ENCODE measurements at regions not wholly inside any gene's neighbourhood (a gene's known extent, or its start where the extent isn't known, plus 50 kb on each side); places are given as distances from the start of the nearest gene placed in this dataset.
A peak's percentile ranks its signal among the peaks of the same experiment; 100 is the strongest.

- Histone ChIP-seq H3K27ac (no peak overlapping the region), H3K27me3 (no peaks in the 10 kb centered on the region), H3K36me3 (no peaks in the 10 kb centered on the region), H3K4me1 (no peaks in the 10 kb centered on the region), H3K4me3 (no peak overlapping the region), H3K9me3 (peaks cover 18% of the 10 kb centered on the region)
- TF ChIP-seq CTCF (IDR thresholded peaks at IDR 0.05) (no peak), POLR2A (IDR thresholded peaks at IDR 0.05) (no peak), POLR2AphosphoS5 (IDR thresholded peaks at IDR 0.05; ENCODE audit: insufficient read depth in 1 of 2, low read depth in 1 of 2) (no peak)
- peak; percentile 74 to 91 for DNase-seq (ENCODE audit: extremely low spot score in 2 of 2)
- intact Hi-C loops (cut with DNase I) = loop anchor here (5.0 kb wide), 1 partner anchor 1237 kb away; no protein-coding TSS in a partner anchor
These were observed 382.3 kb downstream of the ALG10 start for GRCh38 chr12:34404377-34405285.

- Histone ChIP-seq H3K9me3 (peaks cover 20% of the 10 kb centered on the region), H3K36me3 (no peaks in the 10 kb centered on the region), H3K4me1 (no peaks in the 10 kb centered on the region), H3K27ac (no peak overlapping the region), H3K4me3 (no peak overlapping the region), H3K27me3 (no peaks in the 10 kb centered on the region)
- DNase-seq (ENCODE audit: extremely low spot score in 2 of 2) = peak; percentile 81 to 90
- intact Hi-C loops (cut with DNase I) = no loop called here
- TF ChIP-seq POLR2A (IDR thresholded peaks at IDR 0.05) (no peak), POLR2AphosphoS5 (IDR thresholded peaks at IDR 0.05; ENCODE audit: insufficient read depth in 1 of 2, low read depth in 1 of 2) (no peak), CTCF (IDR thresholded peaks at IDR 0.05) (no peak)
These were observed 383.3 kb downstream of the ALG10 start for GRCh38 chr12:34405286-34406227.

- intact Hi-C loops (cut with DNase I) = no loop called here
- no peaks in the 10 kb centered on the region for H3K27me3 ChIP-seq
- no peak overlapping the region for H3K4me3 ChIP-seq
- DNase-seq (ENCODE audit: extremely low spot score in 2 of 2) = peak in 1 of 2 donors; percentile 91
- H3K9me3 ChIP-seq = peaks cover 23% of the 10 kb centered on the region
- H3K4me1 ChIP-seq = no peaks in the 10 kb centered on the region
- no peaks in the 10 kb centered on the region for H3K36me3 ChIP-seq
- TF ChIP-seq POLR2A (IDR thresholded peaks at IDR 0.05) (no peak), POLR2AphosphoS5 (IDR thresholded peaks at IDR 0.05; ENCODE audit: insufficient read depth in 1 of 2, low read depth in 1 of 2) (no peak), CTCF (IDR thresholded peaks at IDR 0.05) (no peak)
- no peak overlapping the region for H3K27ac ChIP-seq
These were observed 384.1 kb downstream of the ALG10 start for GRCh38 chr12:34406228-34406995.

GRCh38 chr12:34406996-34407300 is 384.7 kb downstream of the ALG10 start:
- peaks cover 23% of the 10 kb centered on the region for H3K9me3 ChIP-seq
- H3K4me1 ChIP-seq = no peaks in the 10 kb centered on the region
- TF ChIP-seq POLR2AphosphoS5 (IDR thresholded peaks at IDR 0.05; ENCODE audit: insufficient read depth in 1 of 2, low read depth in 1 of 2) (no peak), CTCF (IDR thresholded peaks at IDR 0.05) (no peak), POLR2A (IDR thresholded peaks at IDR 0.05) (no peak)
- intact Hi-C loops (cut with DNase I) = no loop called here
- H3K27ac ChIP-seq = no peak overlapping the region
- no peak for DNase-seq (ENCODE audit: extremely low spot score in 2 of 2)
- H3K27me3 ChIP-seq = no peaks in the 10 kb centered on the region
- no peak overlapping the region for H3K4me3 ChIP-seq
- no peaks in the 10 kb centered on the region for H3K36me3 ChIP-seq

Data from vagina (tissue), 2 donors.